HCT116 (cell line): ENCODE measurements at regions not wholly inside any gene's neighbourhood (a gene's known extent, or its start where the extent isn't known, plus 50 kb on each side); places are given as distances from the start of the nearest gene placed in this dataset.

Source experiments
- ATAC-seq: fragments of 200-7000 bp; cut with Tn5 transposase; 2 replicates; pipeline ENCODE4 v1.9.1; 2020; ENCODE audit warnings: mild to moderate bottlenecking, moderate library complexity
- BruUV-seq: library from RNA; stranded (reverse); fragments of 400-500 nt; replicated peaks from 2 replicates; lab custom pipeline; 2021; lab: Mats Ljungman, UMichigan
- CTCF ChIA-PET: fragments of 300-600 bp; sonication (Branson Sonifier 250); formaldehyde crosslinking; loops from one replicate; lab custom pipeline; 2021; ENCODE audit warnings: antibody characterized with exemption; lab: Charles Lee
- POLR2A ChIA-PET: fragments of 300-600, 350-600 bp; sonication (Branson Sonifier 250); formaldehyde crosslinking; loops from one replicate; lab custom pipeline; 2021; ENCODE audit warnings: antibody characterized with exemption; lab: Charles Lee
- RAD21 ChIA-PET, 2 experiments: fragments of 300-600 bp; sonication (Branson Sonifier 250); formaldehyde crosslinking; loops; one replicate each; lab custom pipeline; 2023; ENCODE audit warnings: low total read pairs in 2 of 2; ENCODE audit not compliant: uncharacterized antibody in 2 of 2, unreplicated experiment in 2 of 2, low non-redundant PET in 1 of 2; lab: Charles Lee
- DNase-seq: peaks from one replicate; pipeline ENCODE4 v3.0.0-alpha.2; 2010; ENCODE audit warnings: low read depth, low spot score
- H2AFZ ChIP-seq: fragments of 200-600 bp; shearing (Covaris generic), sonication (generic); 2 replicates; pipeline ENCODE4 v1.6.1; 2017; ENCODE audit warnings: low read depth, mixed run types, mixed read lengths, antibody characterized with exemption, low read length; ENCODE audit not compliant: poor library complexity, severe bottlenecking
- H3K27ac ChIP-seq: 2 replicates; pipeline ENCODE4 v1.5.1; 2012; ENCODE audit warnings: low read depth, low read length
- H3K27me3 ChIP-seq: fragments of 200-600 bp; sonication (generic); 2 replicates; pipeline ENCODE4 v1.6.1; 2016; ENCODE audit warnings: mixed run types, low read length, mixed read lengths; ENCODE audit not compliant: insufficient read depth
- H3K36me3 ChIP-seq, 2 experiments: fragments of 200-500 bp in 1 of 2; fragments of 200-600 bp in 1 of 2; sonication (Bioruptor generic) in 1 of 2; sonication (generic) in 1 of 2; 2 replicates each; pipeline versions ENCODE4 v1.5.1 to v1.6.1; 2014 to 2016; ENCODE audit warnings: low read length in 2 of 2, inconsistent platforms in 1 of 2, mixed read lengths in 1 of 2, mixed run types in 1 of 2; ENCODE audit not compliant: insufficient read depth in 2 of 2, control insufficient read depth in 1 of 2
- H3K4me1 ChIP-seq, 2 experiments: fragments of 200-600 bp in 1 of 2; sonication (generic) in 1 of 2; 2 replicates each; pipeline versions ENCODE4 v1.5.1 to v1.6.1; 2012 to 2017; ENCODE audit warnings: low read length in 2 of 2, inconsistent platforms in 1 of 2, mild to moderate bottlenecking in 1 of 2, mixed read lengths in 1 of 2, mixed run types in 1 of 2, moderate library complexity in 1 of 2; ENCODE audit not compliant: insufficient read depth in 2 of 2, control insufficient read depth in 1 of 2
- H3K4me2 ChIP-seq: fragments of 200-600 bp; sonication (generic); 2 replicates; pipeline ENCODE4 v1.6.1; 2017; ENCODE audit warnings: mixed run types, low read length, mixed read lengths
- H3K4me3 ChIP-seq, 2 experiments: fragments of 200-600 bp in 1 of 2; sonication (generic) in 1 of 2; replicated peaks in 1 of 2; 2 replicates each; pipeline ENCODE4 v1.5.1; 2011 to 2016; ENCODE audit warnings: low read length in 2 of 2, control low read depth in 1 of 2, low read depth in 1 of 2, mild to moderate bottlenecking in 1 of 2, mixed read lengths in 1 of 2, mixed run types in 1 of 2
- H3K79me2 ChIP-seq: fragments of 200-600 bp; sonication (generic); 2 replicates; pipeline ENCODE4 v1.6.1; 2017; ENCODE audit warnings: mild to moderate bottlenecking, mixed run types, low read length, moderate library complexity, mixed read lengths; ENCODE audit not compliant: insufficient read depth
- H3K9ac ChIP-seq: fragments of 200-600 bp; sonication (generic); 2 replicates; pipeline ENCODE4 v1.6.1; 2016; ENCODE audit warnings: low read length, mixed read lengths
- H3K9me2 ChIP-seq: fragments of 200-600 bp; sonication (generic), shearing (Covaris generic); 2 replicates; pipeline ENCODE4 v1.6.1; 2017; ENCODE audit warnings: mixed run types, mild to moderate bottlenecking, moderate library complexity; ENCODE audit not compliant: insufficient read depth
- H3K9me3 ChIP-seq, 2 experiments: fragments of 200-500 bp in 1 of 2; fragments of 200-600 bp in 1 of 2; sonication (Bioruptor generic) in 1 of 2; sonication (generic) in 1 of 2; 2 replicates each; pipeline ENCODE4 v1.6.1; 2014 to 2017; ENCODE audit warnings: low read length in 2 of 2, mixed read lengths in 2 of 2, inconsistent platforms in 1 of 2, low read depth in 1 of 2, mild to moderate bottlenecking in 1 of 2, mixed run types in 1 of 2, moderate library complexity in 1 of 2; ENCODE audit not compliant: control insufficient read depth in 1 of 2, insufficient read depth in 1 of 2
- H4K20me1 ChIP-seq: fragments of 200-600 bp; sonication (generic), shearing (Covaris generic); 2 replicates; pipeline ENCODE4 v1.6.1; 2017; ENCODE audit warnings: mixed run types, mild to moderate bottlenecking, moderate library complexity; ENCODE audit not compliant: insufficient read depth
- CBX3 ChIP-seq: IDR thresholded peaks from 2 replicates; pipeline ENCODE4 v1.6.1; 2012; ENCODE audit warnings: low read depth
- CEBPB ChIP-seq: IDR thresholded peaks from 2 replicates; pipeline ENCODE4 v1.6.1; 2012; ENCODE audit warnings: low read depth
- EGR1 ChIP-seq: IDR thresholded peaks from 2 replicates; pipeline ENCODE4 v1.6.1; 2012; ENCODE audit warnings: low read depth
- EZH2 ChIP-seq: fragments of 200-600 bp; sonication (generic); IDR thresholded peaks from 2 replicates; pipeline ENCODE4 v1.6.1; 2017; ENCODE audit warnings: antibody characterized with exemption, mixed run types
- FOSL1 ChIP-seq: IDR thresholded peaks from 2 replicates; pipeline ENCODE4 v1.6.1; 2012; ENCODE audit warnings: low read depth
- JUND ChIP-seq: IDR thresholded peaks from 2 replicates; pipeline ENCODE4 v1.6.1; 2012
- POLR2A ChIP-seq: IDR thresholded peaks from 2 replicates; pipeline ENCODE4 v1.7.0; 2011; ENCODE audit warnings: borderline replicate concordance; ENCODE audit not compliant: insufficient read depth, insufficient read length; ENCODE audit errors: extremely low read depth
- SIN3A ChIP-seq: IDR thresholded peaks from 2 replicates; pipeline ENCODE4 v1.6.1; 2012; ENCODE audit warnings: low read depth
- SP1 ChIP-seq: IDR thresholded peaks from 2 replicates; pipeline ENCODE4 v1.6.1; 2012; ENCODE audit warnings: low read depth
- SRF ChIP-seq: IDR thresholded peaks from 2 replicates; pipeline ENCODE4 v1.6.1; 2012; ENCODE audit warnings: low read depth
- YY1 ChIP-seq: IDR thresholded peaks from 2 replicates; pipeline ENCODE4 v1.6.1; 2011; ENCODE audit warnings: low read length, low read depth, moderate library complexity, mild to moderate bottlenecking; ENCODE audit not compliant: insufficient replicate concordance; ENCODE audit errors: extremely low read depth
- ZFX ChIP-seq: fragments of 450-650 bp; IDR thresholded peaks from 2 replicates; pipeline ENCODE4 v1.6.1; 2017
- intact Hi-C: fragments of 100-400 bp; cut with micrococcal nuclease; formaldehyde crosslinking; loops from 2 replicates; pipeline ENCODE4 v1.10.0; 2022
- TF ChIP-seq, protein P1 (sequence below): IDR thresholded peaks from 2 replicates; pipeline ENCODE4 v1.6.1; 2012; ENCODE audit warnings: low read depth
- TF ChIP-seq, protein P2 (sequence below): IDR thresholded peaks from 2 replicates; pipeline ENCODE4 v1.6.1; 2012
- TF ChIP-seq, protein P3 (sequence below), 3 experiments: fragments of 200-600 bp in 1 of 3; sonication (generic) in 1 of 3; IDR thresholded peaks in 2 of 3; conservative IDR thresholded peaks in 1 of 3; 2 replicates each; pipeline ENCODE4 v1.5.1; 2012 to 2017; ENCODE audit warnings: low read depth in 2 of 3, low read length in 2 of 3, antibody characterized with exemption in 1 of 3, borderline replicate concordance in 1 of 3, control low read depth in 1 of 3, mild to moderate bottlenecking in 1 of 3, mixed read lengths in 1 of 3, mixed run types in 1 of 3, moderate library complexity in 1 of 3; ENCODE audit not compliant: insufficient read depth in 1 of 3

GRCh38 chr1:162916821-162917613 is 56.0 kb upstream of the CCDC190 start:
- Histone ChIP-seq H3K4me2 (no peak overlapping the region), H2AFZ (no peak overlapping the region), H3K4me1 (no peaks in the 10 kb centered on the region), H3K4me3 (no peak overlapping the region), H3K9me2 (no peaks in the 10 kb centered on the region), H3K36me3 (no peaks in the 10 kb centered on the region), H3K79me2 (no peaks in the 10 kb centered on the region), H4K20me1 (no peaks in the 10 kb centered on the region), H3K9ac (no peak overlapping the region), H3K27me3 (no peaks in the 10 kb centered on the region), H3K27ac (no peak overlapping the region), H3K9me3 (no peaks in the 10 kb centered on the region; a peak in 1 of 4 replicates)
- DNase-seq (no peak), ATAC-seq (no peak)
- intact Hi-C loops, result no loop called here
- POLR2A ChIA-PET, result no interaction called here
- no TSS peak for BruUV-seq
- TF ChIP-seq SRF (no peak), POLR2A (no peak)
- TF ChIP-seq, protein P1, sequence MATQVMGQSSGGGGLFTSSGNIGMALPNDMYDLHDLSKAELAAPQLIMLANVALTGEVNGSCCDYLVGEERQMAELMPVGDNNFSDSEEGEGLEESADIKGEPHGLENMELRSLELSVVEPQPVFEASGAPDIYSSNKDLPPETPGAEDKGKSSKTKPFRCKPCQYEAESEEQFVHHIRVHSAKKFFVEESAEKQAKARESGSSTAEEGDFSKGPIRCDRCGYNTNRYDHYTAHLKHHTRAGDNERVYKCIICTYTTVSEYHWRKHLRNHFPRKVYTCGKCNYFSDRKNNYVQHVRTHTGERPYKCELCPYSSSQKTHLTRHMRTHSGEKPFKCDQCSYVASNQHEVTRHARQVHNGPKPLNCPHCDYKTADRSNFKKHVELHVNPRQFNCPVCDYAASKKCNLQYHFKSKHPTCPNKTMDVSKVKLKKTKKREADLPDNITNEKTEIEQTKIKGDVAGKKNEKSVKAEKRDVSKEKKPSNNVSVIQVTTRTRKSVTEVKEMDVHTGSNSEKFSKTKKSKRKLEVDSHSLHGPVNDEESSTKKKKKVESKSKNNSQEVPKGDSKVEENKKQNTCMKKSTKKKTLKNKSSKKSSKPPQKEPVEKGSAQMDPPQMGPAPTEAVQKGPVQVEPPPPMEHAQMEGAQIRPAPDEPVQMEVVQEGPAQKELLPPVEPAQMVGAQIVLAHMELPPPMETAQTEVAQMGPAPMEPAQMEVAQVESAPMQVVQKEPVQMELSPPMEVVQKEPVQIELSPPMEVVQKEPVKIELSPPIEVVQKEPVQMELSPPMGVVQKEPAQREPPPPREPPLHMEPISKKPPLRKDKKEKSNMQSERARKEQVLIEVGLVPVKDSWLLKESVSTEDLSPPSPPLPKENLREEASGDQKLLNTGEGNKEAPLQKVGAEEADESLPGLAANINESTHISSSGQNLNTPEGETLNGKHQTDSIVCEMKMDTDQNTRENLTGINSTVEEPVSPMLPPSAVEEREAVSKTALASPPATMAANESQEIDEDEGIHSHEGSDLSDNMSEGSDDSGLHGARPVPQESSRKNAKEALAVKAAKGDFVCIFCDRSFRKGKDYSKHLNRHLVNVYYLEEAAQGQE, result no peak
- CTCF ChIA-PET, result no interaction called here
- RAD21 ChIA-PET, result no interaction called here

DNA sequence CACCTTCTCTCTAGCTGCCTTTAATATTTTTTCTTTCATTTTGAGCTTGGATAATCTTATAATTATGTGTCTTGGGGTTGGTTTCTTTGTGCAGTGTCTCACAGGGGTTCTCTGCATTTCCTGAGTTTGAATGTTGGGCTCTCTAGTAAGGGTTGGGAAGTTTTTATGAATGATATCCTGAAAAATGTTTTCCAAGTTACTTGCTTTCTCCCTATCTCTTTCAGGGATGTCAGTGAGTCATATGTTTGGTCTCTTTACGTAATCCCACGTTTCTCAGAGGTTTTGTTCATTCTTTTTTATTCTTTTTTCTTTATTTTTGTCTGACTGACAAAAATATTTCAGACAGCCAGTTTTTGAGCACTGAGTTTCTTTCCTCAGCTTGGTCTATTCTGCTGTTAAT is 55.4 kb upstream of the CCDC190 start:
- ChIA-PET POLR2A (no interaction called here), CTCF (no interaction called here), RAD21 (no interaction called here)
- DNase-seq, result no peak
- H3K27me3 ChIP-seq, result no peaks in the 10 kb centered on the region
- no peaks in the 10 kb centered on the region for H4K20me1 ChIP-seq
- BruUV-seq, result no TSS peak
- no peaks in the 10 kb centered on the region for H3K79me2 ChIP-seq
- no peak overlapping the region for H3K9ac ChIP-seq
- intact Hi-C loops, result no loop called here
- no peak overlapping the region for H3K4me3 ChIP-seq
- no peaks in the 10 kb centered on the region for H3K4me1 ChIP-seq
- no peaks in the 10 kb centered on the region for H3K36me3 ChIP-seq
- no peaks in the 10 kb centered on the region for H3K9me2 ChIP-seq
- H3K9me3 ChIP-seq, result no peaks in the 10 kb centered on the region; a peak in 1 of 4 replicates
- H3K27ac ChIP-seq, result no peak overlapping the region
- H3K4me2 ChIP-seq, result no peak overlapping the region
- no peak overlapping the region for H2AFZ ChIP-seq
- TF ChIP-seq SP1 (no peak), FOSL1 (no peak), YY1 (no peak), CBX3 (no peak), ZFX (no peak), CEBPB (no peak), SRF (no peak), EZH2 (no peak), JUND (no peak), SIN3A (no peak), EGR1 (no peak)
- TF ChIP-seq, protein P2, sequence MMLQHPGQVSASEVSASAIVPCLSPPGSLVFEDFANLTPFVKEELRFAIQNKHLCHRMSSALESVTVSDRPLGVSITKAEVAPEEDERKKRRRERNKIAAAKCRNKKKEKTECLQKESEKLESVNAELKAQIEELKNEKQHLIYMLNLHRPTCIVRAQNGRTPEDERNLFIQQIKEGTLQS, result no peak
- TF ChIP-seq, protein P3, sequence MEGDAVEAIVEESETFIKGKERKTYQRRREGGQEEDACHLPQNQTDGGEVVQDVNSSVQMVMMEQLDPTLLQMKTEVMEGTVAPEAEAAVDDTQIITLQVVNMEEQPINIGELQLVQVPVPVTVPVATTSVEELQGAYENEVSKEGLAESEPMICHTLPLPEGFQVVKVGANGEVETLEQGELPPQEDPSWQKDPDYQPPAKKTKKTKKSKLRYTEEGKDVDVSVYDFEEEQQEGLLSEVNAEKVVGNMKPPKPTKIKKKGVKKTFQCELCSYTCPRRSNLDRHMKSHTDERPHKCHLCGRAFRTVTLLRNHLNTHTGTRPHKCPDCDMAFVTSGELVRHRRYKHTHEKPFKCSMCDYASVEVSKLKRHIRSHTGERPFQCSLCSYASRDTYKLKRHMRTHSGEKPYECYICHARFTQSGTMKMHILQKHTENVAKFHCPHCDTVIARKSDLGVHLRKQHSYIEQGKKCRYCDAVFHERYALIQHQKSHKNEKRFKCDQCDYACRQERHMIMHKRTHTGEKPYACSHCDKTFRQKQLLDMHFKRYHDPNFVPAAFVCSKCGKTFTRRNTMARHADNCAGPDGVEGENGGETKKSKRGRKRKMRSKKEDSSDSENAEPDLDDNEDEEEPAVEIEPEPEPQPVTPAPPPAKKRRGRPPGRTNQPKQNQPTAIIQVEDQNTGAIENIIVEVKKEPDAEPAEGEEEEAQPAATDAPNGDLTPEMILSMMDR (IDR thresholded peaks at IDR 0.05 in 2 of 3, conservative IDR thresholded peaks at IDR 0.05 in 1 of 3; ENCODE audit: borderline replicate concordance in 1 of 3, insufficient read depth in 1 of 3, low read depth in 2 of 3, low read length in 2 of 3), result no peak
- no peak for ATAC-seq
